ENCODE measurements at regions not wholly inside any gene's neighbourhood (a gene's known extent, or its start where the extent isn't known, plus 50 kb on each side); places are given as distances from the start of the nearest gene placed in this dataset.

- peak; percentile 39 for ATAC-seq
- no peak for TF ChIP-seq CTCF (IDR thresholded peaks at IDR 0.05)
- H3K36me3 ChIP-seq: no peaks in the 10 kb centered on the region
- H3K4me3 ChIP-seq: no peak overlapping the region
- intact Hi-C loops (cut with DNase I): no loop called here
- no peaks in the 10 kb centered on the region for H3K27me3 ChIP-seq
- no peak for DNase-seq
- peak overlapping the region; percentile 18 for H3K27ac ChIP-seq
- peaks cover 14% of the 10 kb centered on the region for H3K4me1 ChIP-seq
- H3K9me3 ChIP-seq: no peaks in the 10 kb centered on the region
These were observed 366.9 kb downstream of the OSR1 start for GRCh38 chr2:18991177-18992168.

- no peak for DNase-seq
- Histone ChIP-seq H3K36me3 (no peaks in the 10 kb centered on the region), H3K27ac (no peak overlapping the region), H3K4me1 (peaks cover 14% of the 10 kb centered on the region), H3K9me3 (no peaks in the 10 kb centered on the region), H3K4me3 (no peak overlapping the region), H3K27me3 (no peaks in the 10 kb centered on the region)
- TF ChIP-seq CTCF (IDR thresholded peaks at IDR 0.05): no peak
- intact Hi-C loops (cut with DNase I): no loop called here
- no peak for ATAC-seq
These were observed 369.7 kb downstream of the OSR1 start for GRCh38 chr2:18988631-18989232.

GRCh38 chr2:18987592-18988073 is 370.8 kb downstream of the OSR1 start:
- DNase-seq: no peak
- TF ChIP-seq CTCF (IDR thresholded peaks at IDR 0.05): peak; percentile 25

GRCh38 chr2:18987016-18987415 is 371.4 kb downstream of the OSR1 start:
- DNase-seq (no peak), ATAC-seq (no peak)
- no peaks in the 10 kb centered on the region for H3K27me3 ChIP-seq
- TF ChIP-seq CTCF (IDR thresholded peaks at IDR 0.05): no peak
- H3K9me3 ChIP-seq: no peaks in the 10 kb centered on the region
- intact Hi-C loops (cut with DNase I): no loop called here
- no peak overlapping the region for H3K4me3 ChIP-seq
- H3K4me1 ChIP-seq: peaks cover 13% of the 10 kb centered on the region
- H3K36me3 ChIP-seq: no peaks in the 10 kb centered on the region
- no peak overlapping the region for H3K27ac ChIP-seq

More at GRCh38 chr2:18987592-18988073, 370.8 kb downstream of the OSR1 start:
- H3K9me3 ChIP-seq: no peaks in the 10 kb centered on the region
- intact Hi-C loops (cut with DNase I): no loop called here
- peaks cover 14% of the 10 kb centered on the region for H3K4me1 ChIP-seq
- H3K36me3 ChIP-seq: no peaks in the 10 kb centered on the region
- H3K4me3 ChIP-seq: no peak overlapping the region
- H3K27ac ChIP-seq: no peak overlapping the region
- no peak for ATAC-seq
- no peaks in the 10 kb centered on the region for H3K27me3 ChIP-seq

GRCh38 chr2:18986046-18986445 is 372.4 kb downstream of the OSR1 start:
- Histone ChIP-seq H3K27me3 (no peaks in the 10 kb centered on the region), H3K9me3 (no peaks in the 10 kb centered on the region), H3K4me1 (peaks cover 3% of the 10 kb centered on the region), H3K36me3 (no peaks in the 10 kb centered on the region), H3K4me3 (no peak overlapping the region), H3K27ac (no peak overlapping the region)
- TF ChIP-seq CTCF (IDR thresholded peaks at IDR 0.05): no peak
- ATAC-seq (no peak), DNase-seq (no peak)
- intact Hi-C loops (cut with DNase I): no loop called here

All from upper lobe of right lung (tissue), 1 donor.